ENCODE measurements at regions not wholly inside any gene's neighbourhood (a gene's known extent, or its start where the extent isn't known, plus 50 kb on each side); places are given as distances from the start of the nearest gene placed in this dataset.

- TF ChIP-seq CTCF (conservative IDR thresholded peaks at IDR 0.05; ENCODE audit: low read length) (no peak), EZH2phosphoT487 (IDR thresholded peaks at IDR 0.05; ENCODE audit: borderline replicate concordance, low read depth, low read length) (no peak)
- H4K20me1 ChIP-seq (ENCODE audit: insufficient read depth, low read length): no peaks in the 10 kb centered on the region
- no TSS peak for BruUV-seq (replicated peaks)
- H2AFZ ChIP-seq (ENCODE audit: low read length): no peak overlapping the region
- no peaks in the 10 kb centered on the region for H3K4me1 ChIP-seq (ENCODE audit: insufficient read depth, low read length, poor library complexity, severe bottlenecking)
- CTCF ChIA-PET (ENCODE audit: unreplicated experiment): no interaction called here
- no peak overlapping the region for H3K27ac ChIP-seq (ENCODE audit: low read depth, low read length, poor library complexity, severe bottlenecking)
- intact Hi-C loops (cut with micrococcal nuclease; ENCODE audit: unreplicated experiment): no loop called here
- H3K9me3 ChIP-seq (ENCODE audit: low read length): no peaks in the 10 kb centered on the region
- H3K4me2 ChIP-seq (ENCODE audit: low read length): no peak overlapping the region
- no peak for DNase-seq (ENCODE audit: low spot score)
- POLR2A ChIA-PET: no interaction called here
- H3K4me3 ChIP-seq (ENCODE audit: low read depth, low read length, poor library complexity, severe bottlenecking): no peak overlapping the region
- no peaks in the 10 kb centered on the region for H3K79me2 ChIP-seq (ENCODE audit: insufficient read depth, low read depth, low read length)
- H3K9me2 ChIP-seq (ENCODE audit: insufficient read depth, low read length): no peaks in the 10 kb centered on the region
- H3K36me3 ChIP-seq (ENCODE audit: insufficient read depth, low read length): no peaks in the 10 kb centered on the region
Measured at GRCh38 chr5:129392681-129393080, 67.4 kb upstream of the ADAMTS19 start.

GRCh38 chr5:129395247-129395646 is 64.9 kb upstream of the ADAMTS19 start:
- no peak for DNase-seq (ENCODE audit: low spot score)
- POLR2A ChIA-PET: interaction anchor here (0.6 kb wide), 1 partner anchor 32 kb away, joined by 3 read pairs; no protein-coding TSS in a partner anchor
- no peaks in the 10 kb centered on the region for H3K79me2 ChIP-seq (ENCODE audit: insufficient read depth, low read depth, low read length)
- H2AFZ ChIP-seq (ENCODE audit: low read length): no peak overlapping the region
- no peak overlapping the region for H3K27ac ChIP-seq (ENCODE audit: low read depth, low read length, poor library complexity, severe bottlenecking)
- no peak overlapping the region for H3K4me2 ChIP-seq (ENCODE audit: low read length)
- no peaks in the 10 kb centered on the region for H4K20me1 ChIP-seq (ENCODE audit: insufficient read depth, low read length)
- intact Hi-C loops (cut with micrococcal nuclease; ENCODE audit: unreplicated experiment): no loop called here
- H3K9me2 ChIP-seq (ENCODE audit: insufficient read depth, low read length): no peaks in the 10 kb centered on the region
- BruUV-seq (replicated peaks): no TSS peak
- H3K9me3 ChIP-seq (ENCODE audit: low read length): no peaks in the 10 kb centered on the region
- no peaks in the 10 kb centered on the region for H3K4me1 ChIP-seq (ENCODE audit: insufficient read depth, low read length, poor library complexity, severe bottlenecking)
- CTCF ChIA-PET (ENCODE audit: unreplicated experiment): no interaction called here
- TF ChIP-seq CTCF (conservative IDR thresholded peaks at IDR 0.05; ENCODE audit: low read length): no peak
- TF ChIP-seq EZH2phosphoT487 (IDR thresholded peaks at IDR 0.05; ENCODE audit: borderline replicate concordance, low read depth, low read length): no peak
- no peaks in the 10 kb centered on the region for H3K36me3 ChIP-seq (ENCODE audit: insufficient read depth, low read length)
- no peak overlapping the region for H3K4me3 ChIP-seq (ENCODE audit: low read depth, low read length, poor library complexity, severe bottlenecking)

- no TSS peak for BruUV-seq (replicated peaks)
- H4K20me1 ChIP-seq (ENCODE audit: insufficient read depth, low read length): no peaks in the 10 kb centered on the region
- H3K27ac ChIP-seq (ENCODE audit: low read depth, low read length, poor library complexity, severe bottlenecking): no peak overlapping the region
- no peaks in the 10 kb centered on the region for H3K79me2 ChIP-seq (ENCODE audit: insufficient read depth, low read depth, low read length)
- ChIA-PET POLR2A (interaction anchor here (1.0 kb wide), 1 partner anchor 8 kb away, joined by 3 read pairs; no protein-coding TSS in a partner anchor), CTCF (ENCODE audit: unreplicated experiment) (no interaction called here)
- no peak for DNase-seq (ENCODE audit: low spot score)
- no peaks in the 10 kb centered on the region for H3K36me3 ChIP-seq (ENCODE audit: insufficient read depth, low read length)
- no peak overlapping the region for H2AFZ ChIP-seq (ENCODE audit: low read length)
- no peaks in the 10 kb centered on the region for H3K9me2 ChIP-seq (ENCODE audit: insufficient read depth, low read length)
- H3K9me3 ChIP-seq (ENCODE audit: low read length): no peaks in the 10 kb centered on the region
- no peak for TF ChIP-seq EZH2phosphoT487 (IDR thresholded peaks at IDR 0.05; ENCODE audit: borderline replicate concordance, low read depth, low read length)
- TF ChIP-seq CTCF (conservative IDR thresholded peaks at IDR 0.05; ENCODE audit: low read length): no peak
- no peak overlapping the region for H3K4me2 ChIP-seq (ENCODE audit: low read length)
- intact Hi-C loops (cut with micrococcal nuclease; ENCODE audit: unreplicated experiment): no loop called here
- H3K4me3 ChIP-seq (ENCODE audit: low read depth, low read length, poor library complexity, severe bottlenecking): no peak overlapping the region
- no peaks in the 10 kb centered on the region for H3K4me1 ChIP-seq (ENCODE audit: insufficient read depth, low read length, poor library complexity, severe bottlenecking)
Measured at GRCh38 chr5:129398026-129398678, 61.9 kb upstream of the ADAMTS19 start.

Data from OCI-LY7 (cell line).